OCI-LY3 (cell line): ENCODE measurements at regions not wholly inside any gene's neighbourhood (a gene's known extent, or its start where the extent isn't known, plus 50 kb on each side); places are given as distances from the start of the nearest gene placed in this dataset.

Experiments
- H2AFZ ChIP-seq: fragments of 200-600, 300-600 bp; shearing (Covaris generic); 2 replicates; pipeline ENCODE4 v1.6.0; 2014; ENCODE audit warnings: antibody characterized with exemption, low read depth, low read length
- H3K27ac ChIP-seq: fragments of 200-600, 300-600 bp; sonication (generic); 2 replicates; pipeline ENCODE4 v1.5.1; 2014; ENCODE audit warnings: mild to moderate bottlenecking, low read length, moderate library complexity, mixed read lengths
- H3K27me3 ChIP-seq: fragments of 200-600, 300-600 bp; sonication (generic); 2 replicates; pipeline ENCODE4 v1.6.1; 2014; ENCODE audit warnings: low read depth, low read length, mixed read lengths
- H3K36me3 ChIP-seq: fragments of 200-600, 300-600 bp; sonication (generic); replicated peaks from 2 replicates; pipeline ENCODE3; 2014; ENCODE audit warnings: low read depth, low read length, mixed read lengths
- H3K4me1 ChIP-seq: fragments of 300-600, 200-600 bp; sonication (generic); 2 replicates; pipeline ENCODE4 v1.6.1; 2014; ENCODE audit warnings: low read length, mixed read lengths
- H3K4me2 ChIP-seq: fragments of 200-600, 300-600 bp; sonication (generic); 2 replicates; pipeline ENCODE4 v1.6.1; 2014; ENCODE audit warnings: low read length, mixed read lengths
- H3K4me3 ChIP-seq: fragments of 300-600, 200-600 bp; sonication (generic); 2 replicates; pipeline ENCODE4 v1.5.1; 2014; ENCODE audit warnings: antibody characterized with exemption, mild to moderate bottlenecking, low read length, moderate library complexity
- H3K79me2 ChIP-seq: fragments of 300-600, 200-600 bp; shearing (Covaris generic); 2 replicates; pipeline ENCODE4 v1.6.1; 2014; ENCODE audit warnings: mild to moderate bottlenecking, low read length, mixed read lengths
- H3K9ac ChIP-seq: fragments of 300-600, 200-600 bp; shearing (Covaris generic); 2 replicates; pipeline ENCODE4 v1.6.0; 2014; ENCODE audit warnings: mild to moderate bottlenecking, low read length, moderate library complexity
- H3K9me3 ChIP-seq: fragments of 200-600, 300-600 bp; shearing (Covaris generic); 2 replicates; pipeline ENCODE4 v1.6.1; 2014; ENCODE audit warnings: low read length, mixed read lengths; ENCODE audit not compliant: insufficient read depth
- H4K20me1 ChIP-seq: fragments of 200-600, 300-600 bp; sonication (generic); 2 replicates; pipeline ENCODE4 v1.6.1; 2016; ENCODE audit warnings: low read length, mixed read lengths; ENCODE audit not compliant: insufficient read depth
- CTCF ChIP-seq: fragments of 200-600, 300-600 bp; sonication (generic); IDR thresholded peaks from 2 replicates; pipeline ENCODE4 v1.5.1; 2014; ENCODE audit warnings: antibody characterized with exemption, low read length, low read depth
- EZH2phosphoT487 ChIP-seq: fragments of 200-600 bp; shearing (Covaris generic); IDR thresholded peaks from 2 replicates; pipeline ENCODE4 v1.6.1; 2018; ENCODE audit warnings: antibody characterized with exemption, mixed run types, low read depth

GRCh38 chr2:118750959-118751565, 96.4 kb downstream of the EN1 start:
- Histone ChIP-seq H2AFZ (no peak overlapping the region), H3K27me3 (peaks cover 7% of the 10 kb centered on the region; the same call in 1 of the 2 replicates), H3K9me3 (no peaks in the 10 kb centered on the region), H3K4me1 (no peaks in the 10 kb centered on the region), H3K36me3 (no peaks in the 10 kb centered on the region), H3K79me2 (no peaks in the 10 kb centered on the region), H3K9ac (no peak overlapping the region), H3K4me3 (no peak overlapping the region), H3K27ac (no peak overlapping the region), H3K4me2 (no peak overlapping the region), H4K20me1 (no peaks in the 10 kb centered on the region)
- TF ChIP-seq CTCF = no peak
- no peak for TF ChIP-seq EZH2phosphoT487

GRCh38 chr2:118748245-118748885, 99.1 kb downstream of the EN1 start:
- H2AFZ ChIP-seq = no peak overlapping the region
- H3K4me2 ChIP-seq = no peak overlapping the region
- no peaks in the 10 kb centered on the region for H4K20me1 ChIP-seq
- TF ChIP-seq CTCF (no peak), EZH2phosphoT487 (no peak)
- no peaks in the 10 kb centered on the region for H3K4me1 ChIP-seq
- no peak overlapping the region for H3K4me3 ChIP-seq
- H3K9ac ChIP-seq = no peak overlapping the region
- H3K79me2 ChIP-seq = no peaks in the 10 kb centered on the region
- no peaks in the 10 kb centered on the region for H3K36me3 ChIP-seq
- H3K27me3 ChIP-seq = no peaks in the 10 kb centered on the region
- H3K9me3 ChIP-seq = no peaks in the 10 kb centered on the region
- no peak overlapping the region for H3K27ac ChIP-seq

- Histone ChIP-seq H3K9me3 (no peaks in the 10 kb centered on the region), H3K9ac (no peak overlapping the region), H3K27ac (no peak overlapping the region)
Observed at GRCh38 chr2:118747637-118748036, 99.8 kb downstream of the EN1 start.

More at GRCh38 chr2:118747637-118748036, 99.8 kb downstream of the EN1 start:
- Histone ChIP-seq H4K20me1 (no peaks in the 10 kb centered on the region), H3K4me3 (no peak overlapping the region), H3K27me3 (no peaks in the 10 kb centered on the region), H2AFZ (no peak overlapping the region), H3K4me1 (no peaks in the 10 kb centered on the region), H3K4me2 (no peak overlapping the region), H3K79me2 (no peaks in the 10 kb centered on the region), H3K36me3 (no peaks in the 10 kb centered on the region)
- TF ChIP-seq CTCF (no peak), EZH2phosphoT487 (no peak)
